Natural killer cell (primary cell): ENCODE measurements at regions not wholly inside any gene's neighbourhood (a gene's known extent, or its start where the extent isn't known, plus 50 kb on each side); places are given as distances from the start of the nearest gene placed in this dataset.

Experiments
- ATAC-seq, 3 donors: fragments of 150-1000 bp in 2 of 3; fragments of 200-7000 bp in 1 of 3; cut with Tn5 transposase; 1 replicate in 1 of 3; 2 replicates in 2 of 3; pipeline ENCODE4 v1.10.0; 2021; ENCODE audit warnings: mild to moderate bottlenecking in 2 of 3, moderate library complexity in 2 of 3
- DNase-seq, 2 donors: peaks; one replicate each; pipeline versions ENCODE4 v3.0.0 to v3.0.0-alpha.2; 2013 to 2021; ENCODE audit warnings: mixed read lengths in 1 of 2
- H3K27ac ChIP-seq: one replicate; pipeline ENCODE4 v1.5.1; 2013; ENCODE audit warnings: mild to moderate bottlenecking, low read length
- H3K27me3 ChIP-seq: one replicate; pipeline ENCODE4 v1.6.1; 2013; ENCODE audit warnings: low read length; ENCODE audit not compliant: control insufficient read depth, insufficient read depth
- H3K36me3 ChIP-seq: one replicate; pipeline ENCODE4 v1.6.1; 2013; ENCODE audit warnings: low read length; ENCODE audit not compliant: control insufficient read depth, insufficient read depth
- H3K4me1 ChIP-seq: one replicate; pipeline ENCODE4 v1.6.1; 2013; ENCODE audit warnings: low read length; ENCODE audit not compliant: control insufficient read depth, insufficient read depth
- H3K4me3 ChIP-seq: one replicate; pipeline ENCODE4 v1.5.1; 2013; ENCODE audit warnings: low read length
- H3K9me3 ChIP-seq: one replicate; pipeline ENCODE4 v1.6.1; 2013; ENCODE audit warnings: low read length; ENCODE audit not compliant: control insufficient read depth, insufficient read depth
- H3K27ac Mint-ChIP-seq, 2 donors: one replicate each; pipeline ENCODE4 v1.8.0; 2022; ENCODE audit warnings: mild to moderate bottlenecking in 2 of 2, mixed read lengths in 2 of 2, moderate library complexity in 1 of 2
- H3K27me3 Mint-ChIP-seq, 2 donors: one replicate each; pipeline ENCODE4 v1.8.0; 2022; ENCODE audit warnings: low read depth in 2 of 2, mixed read lengths in 2 of 2
- H3K36me3 Mint-ChIP-seq: one replicate; pipeline ENCODE4 v1.8.0; 2022; ENCODE audit warnings: mixed read lengths
- H3K4me1 Mint-ChIP-seq, 2 donors: one replicate each; pipeline ENCODE4 v1.8.0; 2022; ENCODE audit warnings: mixed read lengths in 2 of 2
- H3K4me3 Mint-ChIP-seq: one replicate; pipeline ENCODE4 v1.8.0; 2022; ENCODE audit warnings: mild to moderate bottlenecking, moderate library complexity, mixed read lengths
- H3K9me3 Mint-ChIP-seq, 2 donors: one replicate each; pipeline ENCODE4 v1.8.0; 2022; ENCODE audit warnings: mixed read lengths in 2 of 2
- WGBS: methylation state at CpG from one replicate; pipeline ENCODE4 v1.1.7; 2013; ENCODE audit warnings: missing lambda C conversion rate; ENCODE audit not compliant: insufficient coverage; 5-methylcytosine and 5-hydroxymethylcytosine counted together
- intact Hi-C: fragments of 100-400 bp; cut with micrococcal nuclease; formaldehyde crosslinking; loops from one replicate; pipeline ENCODE4 v1.14.2; 2022
- TF ChIP-seq, protein P1 (sequence below): fragments of 200-600 bp; IDR thresholded peaks from one replicate; pipeline ENCODE4 v1.8.0; 2022; ENCODE audit warnings: antibody characterized with exemption

DNA sequence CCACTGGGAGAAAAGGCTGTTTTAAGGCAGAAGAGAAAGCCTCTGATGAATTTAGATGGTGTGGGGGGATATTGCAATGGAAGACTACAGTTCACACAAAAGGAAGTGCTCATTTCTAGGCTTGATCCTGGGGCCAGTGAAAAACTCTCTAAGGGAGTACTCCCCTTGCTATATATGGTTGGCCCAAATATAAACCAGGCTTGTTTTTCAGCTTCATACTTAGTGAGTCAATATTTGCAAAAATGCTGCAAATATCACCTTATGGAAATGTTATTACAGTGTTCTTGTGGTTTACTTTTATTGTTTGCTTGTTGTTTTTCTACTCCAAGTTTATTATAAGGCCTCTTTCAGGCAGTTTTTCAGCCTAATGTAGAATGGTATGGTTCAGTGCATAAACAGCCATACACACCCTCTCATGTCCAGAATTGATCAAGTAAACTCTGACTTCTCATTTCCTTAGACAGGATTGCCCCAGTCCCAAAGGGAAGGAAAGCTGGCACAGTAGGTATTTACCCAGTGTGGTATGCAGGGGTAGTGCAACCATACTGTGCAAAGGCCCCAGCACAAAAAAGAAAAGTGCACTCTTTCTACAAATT lies 115.1 kb downstream of the FEM1C start:
- Histone ChIP-seq H3K9me3 (no peaks in the 10 kb centered on the region), H3K4me3 (no peak overlapping the region), H3K27me3 (no peaks in the 10 kb centered on the region), H3K4me1 (no peaks in the 10 kb centered on the region), H3K36me3 (no peaks in the 10 kb centered on the region), H3K27ac (no peak overlapping the region)
- no peak overlapping the region for H3K27ac Mint-ChIP-seq
- ATAC-seq (no peak), DNase-seq (no peak)
- TF ChIP-seq, protein P1, sequence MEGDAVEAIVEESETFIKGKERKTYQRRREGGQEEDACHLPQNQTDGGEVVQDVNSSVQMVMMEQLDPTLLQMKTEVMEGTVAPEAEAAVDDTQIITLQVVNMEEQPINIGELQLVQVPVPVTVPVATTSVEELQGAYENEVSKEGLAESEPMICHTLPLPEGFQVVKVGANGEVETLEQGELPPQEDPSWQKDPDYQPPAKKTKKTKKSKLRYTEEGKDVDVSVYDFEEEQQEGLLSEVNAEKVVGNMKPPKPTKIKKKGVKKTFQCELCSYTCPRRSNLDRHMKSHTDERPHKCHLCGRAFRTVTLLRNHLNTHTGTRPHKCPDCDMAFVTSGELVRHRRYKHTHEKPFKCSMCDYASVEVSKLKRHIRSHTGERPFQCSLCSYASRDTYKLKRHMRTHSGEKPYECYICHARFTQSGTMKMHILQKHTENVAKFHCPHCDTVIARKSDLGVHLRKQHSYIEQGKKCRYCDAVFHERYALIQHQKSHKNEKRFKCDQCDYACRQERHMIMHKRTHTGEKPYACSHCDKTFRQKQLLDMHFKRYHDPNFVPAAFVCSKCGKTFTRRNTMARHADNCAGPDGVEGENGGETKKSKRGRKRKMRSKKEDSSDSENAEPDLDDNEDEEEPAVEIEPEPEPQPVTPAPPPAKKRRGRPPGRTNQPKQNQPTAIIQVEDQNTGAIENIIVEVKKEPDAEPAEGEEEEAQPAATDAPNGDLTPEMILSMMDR: no peak
- intact Hi-C loops: no loop called here
- peaks cover 11% of the 10 kb centered on the region in 2 donors for H3K27me3 Mint-ChIP-seq
- no peak overlapping the region for H3K4me3 Mint-ChIP-seq
- no peaks in the 10 kb centered on the region for H3K4me1 Mint-ChIP-seq
- no peaks in the 10 kb centered on the region for H3K9me3 Mint-ChIP-seq
- no peaks in the 10 kb centered on the region for H3K36me3 Mint-ChIP-seq

GRCh38 chr5:115428676-115429075 lies 115.9 kb downstream of the FEM1C start:
- DNase-seq: no peak
- Mint-ChIP-seq H3K27me3 (peaks cover 11% of the 10 kb centered on the region in 2 donors), H3K4me3 (no peak overlapping the region), H3K4me1 (no peaks in the 10 kb centered on the region), H3K9me3 (no peaks in the 10 kb centered on the region), H3K36me3 (no peaks in the 10 kb centered on the region), H3K27ac (no peak overlapping the region)
- TF ChIP-seq, protein P1: no peak
- WGBS: 90% methylated on average over 1 of the region's 2 CpGs
- ATAC-seq: no peak
- Histone ChIP-seq H3K4me3 (no peak overlapping the region), H3K27ac (no peak overlapping the region), H3K36me3 (no peaks in the 10 kb centered on the region), H3K27me3 (no peaks in the 10 kb centered on the region), H3K4me1 (no peaks in the 10 kb centered on the region), H3K9me3 (no peaks in the 10 kb centered on the region)
- intact Hi-C loops: no loop called here

GRCh38 chr5:115428248-115428647 lies 116.3 kb downstream of the FEM1C start:
- H3K9me3 ChIP-seq: no peaks in the 10 kb centered on the region
- no peaks in the 10 kb centered on the region for H3K27me3 ChIP-seq
- intact Hi-C loops: no loop called here
- Mint-ChIP-seq H3K27ac (no peak overlapping the region), H3K9me3 (no peaks in the 10 kb centered on the region), H3K4me3 (no peak overlapping the region), H3K27me3 (peaks cover 11% of the 10 kb centered on the region in 2 donors), H3K4me1 (no peaks in the 10 kb centered on the region), H3K36me3 (no peaks in the 10 kb centered on the region)
- no peaks in the 10 kb centered on the region for H3K4me1 ChIP-seq
- TF ChIP-seq, protein P1: no peak
- no CpG with 5 or more reads among the region's 2 CpGs for WGBS
- no peak for DNase-seq
- no peak for ATAC-seq
- no peak overlapping the region for H3K4me3 ChIP-seq
- no peaks in the 10 kb centered on the region for H3K36me3 ChIP-seq
- no peak overlapping the region for H3K27ac ChIP-seq

GRCh38 chr5:115424446-115424845 lies 120.1 kb downstream of the FEM1C start:
- H3K27me3 Mint-ChIP-seq: peaks cover 0 to 5% of the 10 kb centered on the region in 2 donors
- Histone ChIP-seq H3K4me1 (no peaks in the 10 kb centered on the region), H3K4me3 (no peak overlapping the region), H3K9me3 (no peaks in the 10 kb centered on the region), H3K27me3 (no peaks in the 10 kb centered on the region), H3K27ac (no peak overlapping the region), H3K36me3 (no peaks in the 10 kb centered on the region)
- TF ChIP-seq, protein P1: no peak
- no peak for ATAC-seq
- no peaks in the 10 kb centered on the region for H3K4me1 Mint-ChIP-seq
- no peak for DNase-seq
- H3K9me3 Mint-ChIP-seq: no peaks in the 10 kb centered on the region
- intact Hi-C loops: no loop called here
- H3K36me3 Mint-ChIP-seq: no peaks in the 10 kb centered on the region
- no peak overlapping the region for H3K4me3 Mint-ChIP-seq
- 92% methylated on average over 3 of the region's 3 CpGs for WGBS
- H3K27ac Mint-ChIP-seq: no peak overlapping the region
